GM21390 (cell line): ENCODE measurements at regions not wholly inside any gene's neighbourhood (a gene's known extent, or its start where the extent isn't known, plus 50 kb on each side); places are given as distances from the start of the nearest gene placed in this dataset.
"Not testable (repeated sequence)": the region's sequence is repeated elsewhere in the genome, so short reads cannot be mapped to it uniquely, and the experiment has no call there.

ENCODE experiments used
- ATAC-seq: cut with Tn5 transposase; IDR thresholded peaks from one replicate; pipeline ENCODE4 v1.9.1; 2021; ENCODE audit not compliant: unreplicated experiment

GRCh38 chr1:116185161-116185701, 74.0 kb downstream of the MAB21L3 start:
- no peak for ATAC-seq

- no peak for ATAC-seq
These were observed 78.3 kb downstream of the MAB21L3 start for GRCh38 chr1:116189481-116189880.

- no peak for ATAC-seq
These were observed 80.1 kb downstream of the MAB21L3 start for GRCh38 chr1:116191294-116191693.

GRCh38 chr1:116193768-116194167, 82.6 kb downstream of the MAB21L3 start:
- no peak for ATAC-seq

- no peak for ATAC-seq
These were observed 83.4 kb downstream of the MAB21L3 start for GRCh38 chr1:116194568-116194967.

- no peak for ATAC-seq
These were observed 84.1 kb downstream of the MAB21L3 start for GRCh38 chr1:116195077-116195868.

GRCh38 chr1:116200343-116200742, 89.1 kb downstream of the MAB21L3 start:
- ATAC-seq, result not testable (repeated sequence)

- no peak for ATAC-seq
These were observed 90.7 kb downstream of the MAB21L3 start for GRCh38 chr1:116201911-116202310.

GRCh38 chr1:116203181-116203723, 92.1 kb downstream of the MAB21L3 start:
- no peak for ATAC-seq

GRCh38 chr1:116203920-116204319, 92.7 kb downstream of the MAB21L3 start:
- no peak for ATAC-seq

GRCh38 chr1:116205941-116206679, 94.9 kb downstream of the MAB21L3 start:
- ATAC-seq, result no peak

- no peak for ATAC-seq
These were observed 96.0 kb downstream of the MAB21L3 start for GRCh38 chr1:116207126-116207735.

- no peak for ATAC-seq
These were observed 96.9 kb downstream of the MAB21L3 start for GRCh38 chr1:116208136-116208535.

- ATAC-seq, result no peak
These were observed 100.1 kb downstream of the MAB21L3 start for GRCh38 chr1:116211294-116211693.

- no peak for ATAC-seq
These were observed 107.7 kb downstream of the MAB21L3 start for GRCh38 chr1:116218922-116219321.

GRCh38 chr1:116219651-116220434, 108.6 kb downstream of the MAB21L3 start:
- ATAC-seq, result no peak

GRCh38 chr1:116224111-116224510, 112.9 kb downstream of the MAB21L3 start:
- no peak for ATAC-seq

- no peak for ATAC-seq
These were observed 113.4 kb downstream of the MAB21L3 start for GRCh38 chr1:116224561-116224960.

GRCh38 chr1:116226017-116226416, 114.8 kb downstream of the MAB21L3 start:
- no peak for ATAC-seq

- ATAC-seq, result no peak
These were observed 117.3 kb downstream of the MAB21L3 start for GRCh38 chr1:116228511-116228910.

GRCh38 chr1:116230712-116231111, 119.5 kb downstream of the MAB21L3 start:
- ATAC-seq, result no peak
